NB4 (cell line): ENCODE measurements at regions not wholly inside any gene's neighbourhood (a gene's known extent, or its start where the extent isn't known, plus 50 kb on each side); places are given as distances from the start of the nearest gene placed in this dataset.

Source experiments
- CTCF ChIP-seq: IDR thresholded peaks from one replicate; pipeline ENCODE4 v1.5.1; 2012; ENCODE audit warnings: low read depth, low read length
- MAX ChIP-seq: IDR thresholded peaks from 2 replicates; pipeline ENCODE4 v1.6.1; 2011; ENCODE audit warnings: low read depth, low read length
- MYC ChIP-seq: IDR thresholded peaks from 2 replicates; pipeline ENCODE4 v1.6.1; 2011; ENCODE audit warnings: low read depth, low read length
- POLR2A ChIP-seq: IDR thresholded peaks from 2 replicates; pipeline ENCODE4 v1.6.1; 2011; ENCODE audit warnings: mild to moderate bottlenecking; ENCODE audit not compliant: insufficient read length; ENCODE audit errors: extremely low read depth

GRCh38 chr4:44100456-44100855 lies 348.2 kb downstream of the KCTD8 start:
- TF ChIP-seq CTCF (no peak), POLR2A (no peak), MAX (no peak), MYC (no peak)
